GM12891 (cell line): ENCODE measurements at regions not wholly inside any gene's neighbourhood (a gene's known extent, or its start where the extent isn't known, plus 50 kb on each side); places are given as distances from the start of the nearest gene placed in this dataset.

Source experiments
- DNase-seq: peaks from one replicate; pipeline ENCODE4 v3.0.0; 2011; ENCODE audit warnings: low spot score; ENCODE audit not compliant: insufficient read length
- FAIRE-seq: peaks from 2 replicates; lab custom pipeline; 2011; peaks lifted over from hg19 to GRCh38; lab: Jason Lieb, UNC
- PAX5 ChIP-seq: IDR thresholded peaks from 2 replicates; pipeline ENCODE4 v1.6.1; 2011; ENCODE audit warnings: low read length, moderate library complexity, mild to moderate bottlenecking; ENCODE audit not compliant: insufficient read depth, severe bottlenecking
- POLR2A ChIP-seq: IDR thresholded peaks from 2 replicates; pipeline ENCODE4 v1.6.1; 2011; ENCODE audit warnings: low read depth, low read length, control low read depth
- POLR2AphosphoS5 ChIP-seq: IDR thresholded peaks from 2 replicates; pipeline ENCODE4 v1.6.1; 2011; ENCODE audit warnings: low read depth, low read length, control low read depth
- POU2F2 ChIP-seq: IDR thresholded peaks from 2 replicates; pipeline ENCODE4 v1.6.1; 2011; ENCODE audit warnings: low read depth, mild to moderate bottlenecking, control low read depth, low read length, moderate library complexity
- SPI1 ChIP-seq: IDR thresholded peaks from 2 replicates; pipeline ENCODE4 v1.6.1; 2011; ENCODE audit warnings: low read depth, low read length, control low read depth
- TAF1 ChIP-seq: IDR thresholded peaks from 2 replicates; pipeline ENCODE4 v1.6.1; 2011; ENCODE audit warnings: low read depth, low read length, control low read depth

DNA sequence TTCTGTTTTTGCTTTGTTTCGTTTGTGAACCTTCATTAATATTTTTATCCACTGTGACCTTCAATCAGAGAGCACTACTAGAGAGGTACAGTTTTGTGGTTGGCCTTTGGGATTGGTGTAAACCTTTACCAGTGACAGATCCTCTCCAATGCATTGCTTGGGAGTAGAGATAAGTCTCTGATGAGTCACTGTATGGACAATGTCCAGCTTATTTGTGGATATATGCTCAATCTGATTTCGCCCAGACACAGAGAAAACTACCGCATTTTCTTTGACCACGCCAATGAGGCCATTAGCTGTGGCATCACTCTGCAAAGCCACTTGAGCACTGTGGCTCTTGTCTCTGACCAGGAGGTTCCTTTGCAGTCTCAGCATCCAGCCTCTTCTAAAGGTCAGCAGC lies 964.7 kb downstream of the TUSC7 start:
- no peak for DNase-seq

DNA sequence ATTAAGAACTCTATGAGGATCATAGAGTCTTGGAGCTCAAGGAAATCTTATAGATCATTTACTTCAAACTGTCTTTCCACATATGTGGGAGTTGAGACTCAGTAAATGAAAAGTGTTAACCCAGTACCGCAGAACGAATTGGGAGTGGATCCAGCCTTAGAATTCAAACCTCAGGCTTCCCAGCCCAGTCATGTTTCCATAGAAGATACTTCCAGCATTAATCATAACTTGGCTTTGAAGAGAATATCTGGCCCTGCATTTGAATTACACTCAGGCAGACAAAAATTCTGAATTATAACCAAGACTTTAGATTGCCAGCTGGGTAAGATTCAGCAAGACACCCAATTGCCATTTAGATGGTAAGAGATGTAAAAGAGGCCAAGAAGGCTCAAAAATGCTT lies 972.0 kb downstream of the TUSC7 start:
- FAIRE-seq = no peak
- no peak for DNase-seq
- TF ChIP-seq POLR2A (no peak), PAX5 (no peak), POU2F2 (no peak), POLR2AphosphoS5 (no peak), TAF1 (no peak), SPI1 (no peak)

More for the DNA sequence above, 964.7 kb downstream of the TUSC7 start:
- no peak for FAIRE-seq
- TF ChIP-seq SPI1 (no peak), PAX5 (no peak), TAF1 (no peak), POLR2A (no peak), POLR2AphosphoS5 (no peak), POU2F2 (no peak)

DNA sequence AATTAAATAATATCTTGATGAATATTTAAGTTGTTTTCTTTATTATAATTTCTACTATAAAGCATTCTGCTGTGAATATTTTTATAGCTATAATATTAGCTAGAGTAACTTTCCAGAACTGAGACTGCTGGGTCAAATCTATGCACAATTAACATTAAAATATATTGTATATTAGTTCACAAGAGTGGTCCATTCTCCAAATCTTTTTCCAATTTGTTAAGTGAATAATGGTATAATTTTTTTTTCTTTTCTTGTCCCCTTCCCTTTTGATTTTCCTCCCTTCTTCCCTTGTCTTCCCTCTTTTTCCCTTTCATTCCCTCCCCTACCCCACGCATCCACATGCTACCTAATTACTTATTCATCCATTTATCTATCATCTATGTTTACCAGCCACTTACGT lies 977.5 kb downstream of the TUSC7 start:
- no peak for DNase-seq
- FAIRE-seq = no peak
- TF ChIP-seq POLR2A = no peak
- no peak for TF ChIP-seq PAX5
- no peak for TF ChIP-seq POU2F2
- no peak for TF ChIP-seq SPI1
- no peak for TF ChIP-seq POLR2AphosphoS5
- no peak for TF ChIP-seq TAF1

DNA sequence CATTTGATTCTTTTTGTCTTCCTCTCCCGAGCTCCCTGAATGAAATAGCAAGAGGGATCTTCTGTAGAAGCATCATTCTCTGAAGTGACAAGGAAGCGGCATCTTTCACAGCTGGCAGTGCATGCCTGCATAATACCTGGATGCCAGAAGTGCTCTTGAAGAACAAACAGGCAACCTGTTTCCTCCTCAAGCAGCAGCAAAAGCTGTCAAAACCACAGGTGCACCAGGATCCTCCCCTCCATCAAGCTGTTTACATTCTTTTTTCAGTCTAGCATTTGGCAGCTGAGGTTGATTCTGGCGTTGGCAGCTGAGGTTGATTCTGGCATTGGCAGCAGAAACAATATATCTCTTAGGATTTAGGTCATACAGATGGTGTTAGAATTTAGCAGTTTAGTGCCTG lies 979.0 kb downstream of the TUSC7 start:
- FAIRE-seq = no peak
- no peak for TF ChIP-seq TAF1
- no peak for TF ChIP-seq POLR2A
- TF ChIP-seq POLR2AphosphoS5 = no peak
- TF ChIP-seq SPI1 = no peak
- no peak for TF ChIP-seq POU2F2
- no peak for TF ChIP-seq PAX5
- no peak for DNase-seq

DNA sequence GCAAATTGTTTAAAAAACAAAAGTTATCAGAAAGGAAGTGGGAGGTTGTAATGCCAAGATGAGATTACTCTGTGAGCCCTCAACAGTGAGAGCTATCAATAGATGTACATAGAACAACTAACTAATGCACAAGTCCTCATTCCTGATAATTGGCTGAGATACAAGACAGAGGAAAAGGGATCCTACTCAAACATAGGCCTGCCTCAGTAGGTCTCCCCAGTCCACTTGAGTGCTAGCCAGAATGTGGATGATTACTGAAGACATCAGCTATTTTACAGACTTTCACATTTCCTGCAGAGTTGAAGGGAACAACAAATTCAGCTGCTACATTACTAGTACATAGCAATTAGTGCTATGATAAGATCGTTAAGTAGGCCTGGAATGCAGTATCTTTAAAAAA lies 981.9 kb downstream of the TUSC7 start:
- DNase-seq (no peak), FAIRE-seq (no peak)
- no peak for TF ChIP-seq SPI1
- TF ChIP-seq POLR2AphosphoS5 = no peak
- TF ChIP-seq POU2F2 = no peak
- TF ChIP-seq PAX5 = no peak
- no peak for TF ChIP-seq POLR2A
- no peak for TF ChIP-seq TAF1

DNA sequence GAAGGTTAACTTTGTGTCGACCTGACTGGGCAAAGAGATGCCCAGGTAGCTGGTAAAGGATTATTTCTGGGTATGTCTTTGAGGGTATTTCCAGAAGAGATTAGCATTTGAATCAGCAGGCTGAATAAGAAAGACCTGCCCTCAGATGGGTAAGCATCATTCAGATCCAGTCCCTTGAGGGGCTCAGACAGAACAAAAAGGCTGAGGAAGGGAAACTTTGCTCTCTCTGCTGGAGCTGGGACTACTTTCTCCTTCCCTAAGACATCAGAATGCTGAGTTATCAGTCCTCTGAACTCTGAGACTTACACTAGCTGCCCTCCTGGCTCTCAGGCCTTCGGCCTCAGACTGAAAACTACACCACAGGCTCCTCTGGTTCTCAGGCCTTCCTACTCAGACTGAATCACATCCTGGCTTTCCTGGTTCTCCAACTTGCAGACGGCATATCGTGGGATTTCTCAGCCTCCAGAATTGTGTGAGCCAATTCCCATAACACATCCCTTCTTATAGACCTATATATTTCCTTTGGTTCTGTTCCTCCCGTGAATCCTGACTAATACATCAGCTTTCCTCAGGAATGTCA lies 982.9 kb downstream of the TUSC7 start:
- FAIRE-seq (no peak), DNase-seq (no peak)
- TF ChIP-seq POLR2A (no peak), POLR2AphosphoS5 (no peak), TAF1 (no peak), PAX5 (no peak), SPI1 (no peak), POU2F2 (no peak)

DNA sequence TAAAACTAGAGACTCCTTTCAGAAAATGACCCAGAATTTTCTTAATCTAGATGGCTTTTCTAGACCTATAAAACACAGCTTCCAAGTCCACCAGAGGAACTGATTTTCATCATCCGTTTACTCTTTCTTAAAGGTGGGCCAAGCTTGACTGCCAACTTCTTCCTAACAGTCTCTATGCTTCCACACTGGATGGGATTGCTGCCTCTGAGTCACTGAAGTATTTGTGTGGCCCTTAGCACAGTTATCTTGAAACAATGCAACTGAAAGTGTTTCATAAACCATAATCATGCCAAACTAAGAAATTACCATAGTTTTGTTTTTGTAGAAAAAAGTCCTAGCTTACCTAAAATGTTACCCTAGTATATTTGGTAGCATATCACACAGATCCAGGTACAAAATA lies 985.7 kb downstream of the TUSC7 start:
- TF ChIP-seq TAF1 = no peak
- no peak for TF ChIP-seq POLR2AphosphoS5
- TF ChIP-seq POU2F2 = no peak
- no peak for TF ChIP-seq SPI1
- no peak for TF ChIP-seq PAX5
- no peak for TF ChIP-seq POLR2A
- DNase-seq = no peak
- no peak for FAIRE-seq

DNA sequence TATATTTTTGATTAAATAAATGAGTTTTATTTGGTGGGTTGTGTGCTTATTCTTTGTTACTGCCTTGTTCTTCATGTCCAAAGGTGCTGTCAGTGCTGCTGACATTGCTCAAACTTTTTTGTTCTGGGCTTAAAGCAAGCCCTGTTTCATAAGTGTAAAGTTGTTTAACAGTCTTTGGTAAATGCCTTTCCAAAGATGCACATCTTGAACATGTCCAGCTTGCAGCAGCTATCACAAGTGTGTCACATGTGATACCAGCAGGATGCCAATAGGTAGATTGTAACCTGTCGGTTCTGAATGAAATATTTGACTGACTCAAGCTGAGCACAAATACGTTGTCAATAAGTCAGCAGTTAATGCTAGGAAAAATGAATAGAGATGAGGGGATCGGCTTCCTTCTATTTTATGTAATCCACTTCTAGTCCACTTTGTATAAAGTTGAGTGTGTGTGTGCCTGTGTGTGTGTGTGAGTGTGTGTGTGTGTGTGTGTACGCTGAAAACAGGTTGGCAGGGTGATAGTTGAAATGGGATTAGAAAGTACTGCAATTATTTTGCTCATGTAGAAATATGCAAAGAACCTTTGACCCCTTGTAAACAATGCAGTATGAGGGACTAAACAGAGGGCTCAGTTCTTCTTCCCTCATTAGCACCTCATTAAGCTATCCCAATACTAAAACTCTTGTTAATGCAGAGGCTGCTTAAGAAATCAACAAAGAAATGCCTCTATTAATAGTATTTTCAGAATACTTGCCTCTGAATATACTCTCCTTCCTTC lies 986.5 kb downstream of the TUSC7 start:
- FAIRE-seq = no peak
- TF ChIP-seq TAF1 (no peak), POLR2AphosphoS5 (no peak), POLR2A (no peak), SPI1 (no peak), POU2F2 (no peak), PAX5 (no peak)

DNA sequence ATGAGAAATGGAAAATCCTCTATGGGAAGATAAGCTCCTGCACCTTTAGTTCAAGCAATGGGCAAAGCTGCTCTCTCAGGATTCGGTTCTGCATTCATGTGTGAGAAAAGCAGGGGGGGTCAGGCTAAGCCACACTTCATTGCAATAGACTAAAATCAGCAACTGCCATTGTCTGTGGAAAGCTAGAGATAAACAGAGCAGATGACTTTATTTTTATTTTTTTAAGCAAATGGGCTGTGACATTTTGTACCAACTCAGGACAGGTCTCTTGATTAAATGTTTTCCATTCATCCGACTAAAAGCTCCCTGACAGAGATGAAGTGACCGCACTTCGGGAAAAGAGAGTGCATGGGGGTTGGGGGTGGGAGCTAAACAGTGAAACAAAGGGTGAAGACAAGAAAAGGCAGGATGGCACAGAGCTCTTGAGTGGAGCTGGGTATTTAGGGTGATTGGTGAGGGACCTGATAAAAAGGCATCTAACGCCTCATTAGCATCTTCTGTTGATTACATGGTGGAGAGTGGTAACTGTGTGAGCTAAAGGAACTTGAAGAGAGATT lies 987.4 kb downstream of the TUSC7 start:
- TF ChIP-seq SPI1 (no peak), POLR2AphosphoS5 (no peak), PAX5 (no peak), POU2F2 (no peak), POLR2A (no peak), TAF1 (no peak)
- FAIRE-seq = no peak

More for the DNA sequence above, 986.5 kb downstream of the TUSC7 start:
- DNase-seq = no peak

More for the DNA sequence above, 987.4 kb downstream of the TUSC7 start:
- DNase-seq = no peak
